ENCODE measurements at regions not wholly inside any gene's neighbourhood (a gene's known extent, or its start where the extent isn't known, plus 50 kb on each side); places are given as distances from the start of the nearest gene placed in this dataset.

GRCh38 chr2:59733567-59733930 lies 819.9 kb downstream of the BCL11A start:
- no peak for TF ChIP-seq OSR1 (CRISPR knock-in tag; IDR thresholded peaks at IDR 0.05)
- no peak for TF ChIP-seq ZNF8 (CRISPR knock-in tag; IDR thresholded peaks at IDR 0.05)
- no peak for TF ChIP-seq PATZ1 (CRISPR knock-in tag; IDR thresholded peaks at IDR 0.05; ENCODE audit: borderline replicate concordance)
